ENCODE measurements at regions not wholly inside any gene's neighbourhood (a gene's known extent, or its start where the extent isn't known, plus 50 kb on each side); places are given as distances from the start of the nearest gene placed in this dataset.

GRCh38 chr14:34135492-34135891, 184.6 kb upstream of the EGLN3 start:
- DNase-seq (ENCODE audit: low read depth in 2 of 2): no peak

- DNase-seq (ENCODE audit: low read depth in 2 of 2): no peak
These were observed 183.6 kb upstream of the EGLN3 start for GRCh38 chr14:34134484-34134883.

- no peak for DNase-seq (ENCODE audit: low read depth in 2 of 2)
These were observed 179.2 kb upstream of the EGLN3 start for GRCh38 chr14:34129927-34130552.

GRCh38 chr14:34128665-34129064, 177.8 kb upstream of the EGLN3 start:
- DNase-seq (ENCODE audit: low read depth in 2 of 2): no peak

- DNase-seq (ENCODE audit: low read depth in 2 of 2): no peak
These were observed 175.7 kb upstream of the EGLN3 start for GRCh38 chr14:34126586-34126985.

- no peak for DNase-seq (ENCODE audit: low read depth in 2 of 2)
These were observed 173.7 kb upstream of the EGLN3 start for GRCh38 chr14:34124585-34124984.

GRCh38 chr14:34122650-34123049, 171.8 kb upstream of the EGLN3 start:
- DNase-seq (ENCODE audit: low read depth in 2 of 2): no peak

- DNase-seq (ENCODE audit: low read depth in 2 of 2): no peak
These were observed 171.2 kb upstream of the EGLN3 start for GRCh38 chr14:34122081-34122480.

- no peak for DNase-seq (ENCODE audit: low read depth in 2 of 2)
These were observed 169.5 kb upstream of the EGLN3 start for GRCh38 chr14:34120185-34120977.

GRCh38 chr14:34119107-34119858, 168.4 kb upstream of the EGLN3 start:
- DNase-seq (ENCODE audit: low read depth in 2 of 2): no peak

GRCh38 chr14:34113991-34114390, 163.1 kb upstream of the EGLN3 start:
- DNase-seq (ENCODE audit: low read depth in 2 of 2): no peak

GRCh38 chr14:34113005-34113511, 162.2 kb upstream of the EGLN3 start:
- DNase-seq (ENCODE audit: low read depth in 2 of 2): no peak

GRCh38 chr14:34111953-34112352, 161.1 kb upstream of the EGLN3 start:
- DNase-seq (ENCODE audit: low read depth in 2 of 2): no peak

GRCh38 chr14:34111505-34111904, 160.6 kb upstream of the EGLN3 start:
- DNase-seq (ENCODE audit: low read depth in 2 of 2): no peak

GRCh38 chr14:34110531-34110930, 159.7 kb upstream of the EGLN3 start:
- DNase-seq (ENCODE audit: low read depth in 2 of 2): no peak

- no peak for DNase-seq (ENCODE audit: low read depth in 2 of 2)
These were observed 156.6 kb upstream of the EGLN3 start for GRCh38 chr14:34107441-34107840.

- DNase-seq (ENCODE audit: low read depth in 2 of 2): no peak
These were observed 155.4 kb upstream of the EGLN3 start for GRCh38 chr14:34106310-34106709.

GRCh38 chr14:34104489-34105397, 153.9 kb upstream of the EGLN3 start:
- DNase-seq (ENCODE audit: low read depth in 2 of 2): no peak

GRCh38 chr14:34103176-34103575, 152.3 kb upstream of the EGLN3 start:
- DNase-seq (ENCODE audit: low read depth in 2 of 2): no peak

- no peak for DNase-seq (ENCODE audit: low read depth in 2 of 2)
These were observed 148.8 kb upstream of the EGLN3 start for GRCh38 chr14:34099635-34100034.

GRCh38 chr14:34098985-34099349, 148.1 kb upstream of the EGLN3 start:
- no peak for DNase-seq (ENCODE audit: low read depth in 2 of 2)

All from stimulated activated CD8-positive, alpha-beta memory T cell treated with anti-CD3 and anti-CD28 coated beads, Interleukin-2, amount 100 ng/mL, for 48 hours (primary cell).